ENCODE measurements at regions not wholly inside any gene's neighbourhood (a gene's known extent, or its start where the extent isn't known, plus 50 kb on each side); places are given as distances from the start of the nearest gene placed in this dataset.
"Not testable (repeated sequence)": the region's sequence is repeated elsewhere in the genome, so short reads cannot be mapped to it uniquely, and the experiment has no call there.

- no peaks in the 10 kb centered on the region for H3K36me3 Mint-ChIP-seq (ENCODE audit: low read depth)
- DNase-seq (no peak), ATAC-seq (no peak)
- H3K4me3 Mint-ChIP-seq: no peak overlapping the region
- H3K27ac Mint-ChIP-seq: no peak overlapping the region
- H3K27me3 Mint-ChIP-seq (ENCODE audit: low read depth): no peaks in the 10 kb centered on the region
- H3K9me3 Mint-ChIP-seq (ENCODE audit: insufficient read depth): no peaks in the 10 kb centered on the region
- ChIA-PET POLR2A (no interaction called here), CTCF (no interaction called here)
- H3K4me1 Mint-ChIP-seq (ENCODE audit: low read depth): no peaks in the 10 kb centered on the region
These were observed 93.7 kb downstream of the PRR15 start for GRCh38 chr7:29657288-29657687.

DNA sequence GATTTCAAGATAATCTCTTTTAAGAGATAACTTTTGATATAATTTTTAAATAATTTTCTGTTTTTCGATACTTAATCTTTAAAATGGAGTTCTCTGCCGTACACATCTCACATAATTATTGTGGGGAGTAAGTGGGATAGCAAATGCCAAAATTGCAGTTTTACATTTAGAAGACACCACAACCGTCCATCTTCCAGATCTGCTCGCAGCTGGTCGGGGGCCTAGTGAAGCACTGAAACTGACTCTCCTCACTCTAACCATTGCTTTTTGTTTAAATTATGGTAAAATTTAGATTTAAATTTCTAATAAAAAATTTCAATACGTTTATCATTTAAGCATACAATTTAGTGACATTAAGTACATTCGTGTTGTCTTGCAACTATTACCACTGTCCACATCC is 94.2 kb downstream of the PRR15 start:
- no peaks in the 10 kb centered on the region for H3K4me1 Mint-ChIP-seq (ENCODE audit: low read depth)
- POLR2A ChIA-PET: no interaction called here

GRCh38 chr7:29659213-29659612 is 95.6 kb downstream of the PRR15 start:
- H3K36me3 Mint-ChIP-seq (ENCODE audit: low read depth); H3K27ac Mint-ChIP-seq; H3K4me1 Mint-ChIP-seq (ENCODE audit: low read depth); H3K9me3 Mint-ChIP-seq (ENCODE audit: insufficient read depth); CTCF ChIA-PET; ATAC-seq; POLR2A ChIA-PET; H3K4me3 Mint-ChIP-seq; H3K27me3 Mint-ChIP-seq (ENCODE audit: low read depth); DNase-seq: not testable (repeated sequence)

More for the DNA sequence above, 94.2 kb downstream of the PRR15 start:
- DNase-seq (no peak), ATAC-seq (no peak)
- Mint-ChIP-seq H3K27ac (no peak overlapping the region), H3K36me3 (ENCODE audit: low read depth) (no peaks in the 10 kb centered on the region), H3K27me3 (ENCODE audit: low read depth) (no peaks in the 10 kb centered on the region), H3K9me3 (ENCODE audit: insufficient read depth) (no peaks in the 10 kb centered on the region), H3K4me3 (no peak overlapping the region)
- CTCF ChIA-PET: no interaction called here

GRCh38 chr7:29662899-29663298 is 99.3 kb downstream of the PRR15 start:
- H3K9me3 Mint-ChIP-seq (ENCODE audit: insufficient read depth); H3K36me3 Mint-ChIP-seq (ENCODE audit: low read depth); H3K4me3 Mint-ChIP-seq; H3K27me3 Mint-ChIP-seq (ENCODE audit: low read depth); H3K4me1 Mint-ChIP-seq (ENCODE audit: low read depth); H3K27ac Mint-ChIP-seq; DNase-seq; POLR2A ChIA-PET; ATAC-seq; CTCF ChIA-PET: not testable (repeated sequence)

DNA sequence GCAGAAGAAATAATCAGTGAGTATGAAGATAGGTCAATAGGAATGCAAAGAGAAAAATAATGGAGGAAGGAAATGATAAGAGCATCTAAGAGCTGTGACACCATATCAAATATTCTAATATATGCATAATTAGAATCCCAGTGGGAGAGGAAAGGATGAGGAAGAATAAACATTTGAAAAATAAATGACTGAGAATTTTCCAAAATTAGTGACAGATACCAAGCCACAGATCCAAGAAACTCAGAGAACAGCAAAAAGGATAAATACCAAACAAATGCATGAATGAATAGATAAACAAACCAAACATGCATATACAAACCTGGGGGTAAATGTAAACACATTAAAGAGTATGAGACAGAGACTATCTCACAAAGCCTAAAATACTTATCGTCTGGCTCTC is 101.4 kb downstream of the PRR15 start:
- ATAC-seq; H3K9me3 Mint-ChIP-seq (ENCODE audit: insufficient read depth); CTCF ChIA-PET; H3K27ac Mint-ChIP-seq; H3K4me3 Mint-ChIP-seq; H3K4me1 Mint-ChIP-seq (ENCODE audit: low read depth); H3K36me3 Mint-ChIP-seq (ENCODE audit: low read depth); H3K27me3 Mint-ChIP-seq (ENCODE audit: low read depth); DNase-seq; POLR2A ChIA-PET: not testable (repeated sequence)

DNA sequence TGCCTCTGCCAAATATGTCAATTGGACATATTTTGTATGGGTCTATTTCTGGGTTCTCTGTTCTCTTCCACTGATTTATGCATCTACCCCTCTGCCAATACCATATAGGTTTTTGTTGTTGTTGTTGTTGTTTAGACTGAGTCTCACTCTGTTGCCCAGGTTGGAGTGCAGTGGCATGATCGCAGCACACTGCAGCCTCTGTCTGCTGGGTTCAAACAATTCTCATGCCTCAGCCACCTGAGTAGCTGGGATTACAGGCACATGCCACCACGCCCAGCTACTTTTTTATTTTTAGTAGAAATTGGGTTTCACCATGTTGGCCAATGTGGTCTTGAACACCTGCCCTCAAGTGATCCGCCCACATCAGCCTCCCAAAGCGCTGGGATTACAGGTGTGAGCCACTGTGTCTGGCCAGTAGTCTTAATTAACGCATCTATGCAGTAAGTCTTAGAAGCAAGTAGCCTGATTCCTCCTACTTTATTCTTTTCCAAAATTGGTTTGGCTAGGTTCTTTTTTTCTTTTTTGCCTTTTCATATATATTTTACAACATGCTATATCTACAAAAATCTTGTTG is 103.5 kb downstream of the PRR15 start:
- ATAC-seq; H3K4me3 Mint-ChIP-seq; DNase-seq; H3K4me1 Mint-ChIP-seq (ENCODE audit: low read depth); H3K27ac Mint-ChIP-seq; H3K27me3 Mint-ChIP-seq (ENCODE audit: low read depth); H3K36me3 Mint-ChIP-seq (ENCODE audit: low read depth); H3K9me3 Mint-ChIP-seq (ENCODE audit: insufficient read depth); POLR2A ChIA-PET; CTCF ChIA-PET: not testable (repeated sequence)

- H3K36me3 Mint-ChIP-seq (ENCODE audit: low read depth); H3K4me3 Mint-ChIP-seq; CTCF ChIA-PET; H3K9me3 Mint-ChIP-seq (ENCODE audit: insufficient read depth); POLR2A ChIA-PET; H3K4me1 Mint-ChIP-seq (ENCODE audit: low read depth); H3K27me3 Mint-ChIP-seq (ENCODE audit: low read depth); ATAC-seq; H3K27ac Mint-ChIP-seq; DNase-seq: not testable (repeated sequence)
These were observed 107.7 kb downstream of the PRR15 start for GRCh38 chr7:29671286-29671685.

DNA sequence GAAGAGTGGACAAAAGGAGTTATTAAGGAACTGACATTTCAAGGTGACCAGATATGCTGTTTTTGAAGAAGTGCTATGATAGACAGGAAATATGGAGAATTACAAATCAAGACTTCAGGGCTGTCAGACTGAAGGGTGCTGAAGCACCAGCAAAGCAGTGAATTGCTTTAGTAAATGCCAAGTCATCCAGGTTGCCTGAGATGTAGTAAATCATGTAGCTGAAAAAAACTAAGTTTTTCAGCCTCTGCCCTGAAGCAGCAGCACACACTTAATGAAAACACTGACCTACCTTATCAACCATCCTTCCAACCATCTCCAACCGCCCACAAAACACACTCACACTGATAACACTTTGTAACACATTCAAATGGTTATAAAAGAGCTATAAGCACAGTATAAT is 110.0 kb downstream of the PRR15 start:
- peaks cover 12% of the 10 kb centered on the region for H3K27me3 Mint-ChIP-seq (ENCODE audit: low read depth)
- CTCF ChIA-PET; POLR2A ChIA-PET; ATAC-seq; DNase-seq; H3K4me3 Mint-ChIP-seq; H3K9me3 Mint-ChIP-seq (ENCODE audit: insufficient read depth); H3K27ac Mint-ChIP-seq; H3K36me3 Mint-ChIP-seq (ENCODE audit: low read depth); H3K4me1 Mint-ChIP-seq (ENCODE audit: low read depth): not testable (repeated sequence)

DNA sequence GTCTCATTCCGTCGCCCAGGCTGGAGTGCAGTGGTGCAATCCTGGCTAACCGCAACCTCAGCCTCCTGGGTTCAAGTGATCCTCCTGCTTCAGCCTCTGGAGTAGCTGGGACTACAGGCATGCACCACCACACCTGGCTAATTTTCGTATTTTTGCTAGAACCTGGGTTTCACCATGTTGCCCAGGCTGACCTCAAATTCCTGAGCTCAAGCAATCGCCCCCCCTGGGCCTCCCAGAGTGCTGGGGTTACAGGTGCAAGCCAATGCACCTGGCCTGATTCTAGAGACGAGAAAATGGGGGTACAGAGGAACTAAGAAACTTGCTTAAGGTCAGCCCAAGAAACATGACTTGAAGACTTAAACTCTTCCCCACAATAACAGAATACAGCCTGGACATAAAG is 111.0 kb downstream of the PRR15 start:
- H3K36me3 Mint-ChIP-seq (ENCODE audit: low read depth); ATAC-seq; H3K27me3 Mint-ChIP-seq (ENCODE audit: low read depth); POLR2A ChIA-PET; CTCF ChIA-PET; H3K9me3 Mint-ChIP-seq (ENCODE audit: insufficient read depth); H3K27ac Mint-ChIP-seq; DNase-seq; H3K4me1 Mint-ChIP-seq (ENCODE audit: low read depth); H3K4me3 Mint-ChIP-seq: not testable (repeated sequence)

DNA sequence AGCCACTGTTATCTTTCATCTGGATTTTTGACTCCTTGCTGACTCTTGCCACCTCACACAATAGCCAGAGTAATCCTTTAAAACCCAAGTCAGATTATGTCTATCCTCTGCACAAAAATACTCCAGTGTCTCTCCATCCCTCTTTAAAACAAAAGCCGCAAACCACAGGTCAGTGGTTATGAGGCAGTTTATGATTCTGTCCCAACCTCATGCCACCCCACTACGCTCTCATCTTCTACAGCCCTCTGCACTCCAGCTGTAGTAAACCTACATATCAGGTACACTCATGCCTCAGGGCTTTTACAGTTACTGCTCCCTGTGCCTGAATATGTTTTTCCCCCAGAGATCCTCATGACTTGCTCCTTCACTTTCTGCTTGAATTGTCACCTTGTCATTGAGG is 113.6 kb downstream of the PRR15 start:
- POLR2A ChIA-PET; H3K4me3 Mint-ChIP-seq; H3K9me3 Mint-ChIP-seq (ENCODE audit: insufficient read depth); H3K27ac Mint-ChIP-seq; CTCF ChIA-PET; H3K4me1 Mint-ChIP-seq (ENCODE audit: low read depth); ATAC-seq; DNase-seq; H3K36me3 Mint-ChIP-seq (ENCODE audit: low read depth): not testable (repeated sequence)
- H3K27me3 Mint-ChIP-seq (ENCODE audit: low read depth): peaks cover 16% of the 10 kb centered on the region

GRCh38 chr7:29679963-29680362 is 116.3 kb downstream of the PRR15 start:
- H3K27me3 Mint-ChIP-seq (ENCODE audit: low read depth): peaks cover 15% of the 10 kb centered on the region
- H3K4me1 Mint-ChIP-seq (ENCODE audit: low read depth); POLR2A ChIA-PET; H3K27ac Mint-ChIP-seq; DNase-seq; H3K4me3 Mint-ChIP-seq; CTCF ChIA-PET; H3K9me3 Mint-ChIP-seq (ENCODE audit: insufficient read depth); ATAC-seq; H3K36me3 Mint-ChIP-seq (ENCODE audit: low read depth): not testable (repeated sequence)

GRCh38 chr7:29680601-29681000 is 117.0 kb downstream of the PRR15 start:
- H3K4me1 Mint-ChIP-seq (ENCODE audit: low read depth); H3K27ac Mint-ChIP-seq; DNase-seq; POLR2A ChIA-PET; H3K4me3 Mint-ChIP-seq; H3K9me3 Mint-ChIP-seq (ENCODE audit: insufficient read depth); ATAC-seq; H3K36me3 Mint-ChIP-seq (ENCODE audit: low read depth); CTCF ChIA-PET: not testable (repeated sequence)
- H3K27me3 Mint-ChIP-seq (ENCODE audit: low read depth): peaks cover 15% of the 10 kb centered on the region

DNA sequence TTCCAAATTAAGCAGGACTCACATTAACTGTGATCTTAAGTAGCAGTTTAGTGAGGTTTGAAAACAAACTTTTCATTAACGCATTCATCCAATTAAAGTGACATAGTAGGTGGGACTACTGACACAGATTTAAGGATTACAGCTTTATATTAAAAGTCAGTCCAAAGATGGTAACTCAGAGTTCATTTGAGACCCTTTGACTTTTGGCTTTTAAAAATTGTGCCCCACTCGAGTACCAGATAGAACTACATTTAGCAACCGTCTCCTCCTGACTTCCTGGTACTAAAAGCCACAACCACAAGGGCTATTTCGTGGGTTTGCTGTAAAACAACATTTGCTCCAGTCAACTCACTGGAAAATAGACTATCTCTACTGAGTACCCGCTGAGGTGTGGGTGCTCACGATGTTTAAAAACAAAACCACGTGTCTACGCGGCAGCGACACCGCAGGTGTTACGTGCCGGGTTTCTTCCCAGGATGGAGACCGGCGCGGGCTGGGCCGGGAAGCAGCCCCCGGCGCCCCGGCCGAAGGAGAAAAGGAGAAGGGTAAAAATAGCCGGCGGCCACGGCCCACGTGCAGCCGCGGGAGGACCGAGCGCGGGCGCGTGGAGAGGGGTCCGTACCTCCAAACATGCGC is 120.6 kb downstream of the PRR15 start:
- DNase-seq; H3K9me3 Mint-ChIP-seq (ENCODE audit: insufficient read depth); H3K27ac Mint-ChIP-seq; POLR2A ChIA-PET; CTCF ChIA-PET; H3K36me3 Mint-ChIP-seq (ENCODE audit: low read depth): not testable (repeated sequence)
- peaks cover 29% of the 10 kb centered on the region for H3K27me3 Mint-ChIP-seq (ENCODE audit: low read depth)
- H3K4me3 Mint-ChIP-seq: peak overlapping the region; percentile 81
- H3K4me1 Mint-ChIP-seq (ENCODE audit: low read depth): peaks cover 11% of the 10 kb centered on the region
- ATAC-seq: peak; percentile 45
